ENCODE measurements at regions not wholly inside any gene's neighbourhood (a gene's known extent, or its start where the extent isn't known, plus 50 kb on each side); places are given as distances from the start of the nearest gene placed in this dataset.
"Not testable (repeated sequence)": the region's sequence is repeated elsewhere in the genome, so short reads cannot be mapped to it uniquely, and the experiment has no call there.

DNA sequence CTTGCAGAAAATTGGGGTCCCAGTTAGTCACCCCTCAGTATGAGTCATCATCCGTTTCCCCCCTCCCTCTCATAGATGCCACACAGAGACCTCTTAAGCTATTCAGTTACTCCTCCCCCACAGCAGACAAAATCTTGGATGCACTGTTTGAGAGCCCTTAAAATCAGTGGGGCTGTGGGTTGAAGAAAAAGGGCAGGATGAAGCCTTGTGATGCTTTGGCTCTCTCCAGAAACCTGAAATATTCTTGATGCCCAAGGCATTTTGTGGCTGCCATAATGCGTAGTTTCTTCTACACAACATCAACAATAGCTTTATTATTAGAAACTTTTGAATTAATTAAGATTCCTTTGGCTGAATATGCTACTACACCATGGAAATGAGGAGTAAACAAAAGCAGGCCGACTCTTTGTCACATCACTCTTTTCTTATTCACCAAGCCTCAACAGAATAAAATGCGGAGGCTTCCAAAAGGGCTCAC, 133.8 kb downstream of the MRPS30 start:
- no peak for DNase-seq (ENCODE audit: low spot score)

GRCh38 chr5:44943647-44944046, 134.9 kb downstream of the MRPS30 start:
- DNase-seq (ENCODE audit: low spot score), result no peak

DNA sequence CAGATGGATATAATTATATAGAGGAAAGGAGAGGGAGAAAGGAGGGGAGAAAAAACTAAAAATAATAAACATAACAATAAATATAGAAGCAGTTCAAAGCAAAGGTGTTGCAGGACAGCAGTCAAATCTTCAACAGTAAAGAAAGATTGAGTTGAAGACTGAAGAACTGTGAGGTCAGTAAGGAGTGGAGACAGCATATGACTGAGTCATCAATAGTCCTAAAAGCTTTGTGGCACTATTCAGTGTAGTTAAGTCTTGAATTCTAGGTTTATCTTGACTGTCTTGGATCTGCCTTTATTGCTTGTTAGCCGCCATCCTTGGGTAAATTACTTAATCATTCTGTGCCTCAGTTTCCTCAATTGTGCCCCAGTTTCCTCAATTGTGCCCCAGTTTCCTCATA, 137.0 kb downstream of the MRPS30 start:
- no peak for DNase-seq (ENCODE audit: low spot score)

DNA sequence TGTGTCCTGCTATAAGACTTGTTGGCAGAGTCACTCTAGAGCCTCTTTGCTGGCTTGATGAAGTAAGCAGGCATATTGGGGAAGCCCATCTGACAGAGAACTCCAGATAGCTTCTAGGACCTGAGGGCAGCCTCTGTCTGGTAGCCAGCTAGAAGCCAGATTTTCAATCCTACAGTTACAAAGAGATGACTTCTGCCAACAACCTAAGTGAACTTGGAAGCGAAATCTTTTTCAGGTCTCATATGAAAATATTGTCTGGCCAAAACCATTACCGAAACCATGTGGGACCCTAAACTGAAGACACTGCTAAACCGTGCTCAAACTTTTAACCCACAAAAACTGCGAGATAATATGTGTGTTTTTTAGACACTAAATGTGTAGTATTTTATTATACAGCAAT, 140.9 kb downstream of the MRPS30 start:
- no peak for DNase-seq (ENCODE audit: low spot score)

- DNase-seq (ENCODE audit: low spot score), result no peak
Measured at GRCh38 chr5:44951371-44951770, 142.6 kb downstream of the MRPS30 start.

DNA sequence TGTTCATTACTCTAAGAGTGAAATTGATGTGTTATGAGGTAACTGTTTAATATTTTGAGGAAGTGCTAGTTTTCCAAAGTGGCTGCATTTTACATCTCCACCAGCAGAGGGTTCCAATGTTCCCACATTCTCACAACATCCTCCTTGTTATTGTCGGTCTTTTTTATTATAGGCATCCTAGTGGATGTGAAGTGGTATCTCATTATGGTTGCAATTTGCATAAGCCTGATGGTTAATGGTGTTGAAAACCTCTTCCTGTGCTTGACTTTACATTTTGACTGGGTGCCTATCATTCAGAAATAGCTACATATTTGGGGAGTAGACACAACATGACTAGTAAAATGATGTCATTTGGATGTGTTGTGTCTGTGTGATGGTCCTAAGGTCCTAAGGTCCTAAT, 143.6 kb downstream of the MRPS30 start:
- peak; percentile 4 for DNase-seq (ENCODE audit: low spot score)

GRCh38 chr5:44953078-44953477, 144.3 kb downstream of the MRPS30 start:
- no peak for DNase-seq (ENCODE audit: low spot score)

- DNase-seq (ENCODE audit: low spot score), result not testable (repeated sequence)
Measured at GRCh38 chr5:44958943-44959454, 150.3 kb downstream of the MRPS30 start.

DNA sequence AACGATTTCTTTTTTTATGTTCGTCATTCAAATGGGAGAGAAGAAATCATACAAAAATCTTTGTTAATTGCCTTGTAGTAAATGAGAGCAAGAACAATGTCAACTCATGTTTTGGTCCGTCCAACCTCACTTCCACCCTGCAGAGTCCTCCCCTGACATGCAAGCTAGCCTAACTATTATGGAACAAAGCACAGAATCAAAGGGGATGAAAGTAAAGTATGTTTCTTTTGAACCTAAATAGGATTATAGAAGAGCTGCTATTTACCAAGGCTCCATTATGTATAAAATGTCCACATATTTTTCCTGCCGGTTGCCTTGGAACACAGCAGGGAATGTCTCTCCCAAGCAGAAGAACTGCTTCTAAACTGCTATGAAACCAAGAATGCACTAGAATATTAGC, 161.1 kb downstream of the MRPS30 start:
- no peak for DNase-seq (ENCODE audit: low spot score)

DNA sequence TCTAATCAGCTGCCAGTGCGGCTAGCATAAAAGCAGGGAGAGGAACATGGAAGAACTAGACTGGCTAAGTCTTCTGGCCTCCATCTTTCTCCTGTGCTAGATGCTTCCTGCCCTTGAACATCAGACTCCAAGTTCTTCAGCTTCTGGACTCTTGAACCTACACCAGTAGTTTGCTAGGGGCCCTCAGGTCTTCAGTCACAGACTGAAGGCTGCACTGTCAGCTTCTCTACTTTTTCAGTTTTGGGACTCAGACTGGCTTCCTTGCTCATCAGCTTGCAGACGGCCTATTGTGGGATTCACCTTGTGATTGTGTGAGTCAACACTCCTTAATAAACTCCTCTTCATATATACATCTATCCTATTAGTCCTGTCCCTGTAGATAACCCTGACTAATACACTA, 162.2 kb downstream of the MRPS30 start:
- not testable (repeated sequence) for DNase-seq (ENCODE audit: low spot score)

DNA sequence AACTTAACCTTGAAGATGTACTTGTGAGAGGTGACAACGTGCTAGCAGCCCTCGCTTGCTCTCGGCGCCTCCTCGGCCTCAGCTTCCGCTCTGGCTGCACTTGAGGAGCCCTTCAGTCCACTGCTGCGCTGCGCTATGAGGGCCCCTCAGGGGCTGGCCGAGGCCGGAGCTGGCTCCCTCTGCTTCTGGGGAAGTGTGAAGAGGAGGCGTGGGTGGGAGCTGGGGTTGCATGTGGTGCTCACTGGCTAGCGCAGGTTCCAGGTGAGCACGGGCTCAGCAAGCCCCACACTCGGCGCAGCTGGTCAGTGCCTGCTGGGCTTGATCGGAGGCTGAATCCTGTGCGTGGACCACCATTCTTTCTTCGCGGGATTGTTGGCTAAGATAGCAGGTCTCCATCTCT, 166.1 kb downstream of the MRPS30 start:
- no peak for DNase-seq (ENCODE audit: low spot score)

- DNase-seq (ENCODE audit: low spot score), result no peak
Measured at GRCh38 chr5:44981708-44982107, 173.0 kb downstream of the MRPS30 start.

DNA sequence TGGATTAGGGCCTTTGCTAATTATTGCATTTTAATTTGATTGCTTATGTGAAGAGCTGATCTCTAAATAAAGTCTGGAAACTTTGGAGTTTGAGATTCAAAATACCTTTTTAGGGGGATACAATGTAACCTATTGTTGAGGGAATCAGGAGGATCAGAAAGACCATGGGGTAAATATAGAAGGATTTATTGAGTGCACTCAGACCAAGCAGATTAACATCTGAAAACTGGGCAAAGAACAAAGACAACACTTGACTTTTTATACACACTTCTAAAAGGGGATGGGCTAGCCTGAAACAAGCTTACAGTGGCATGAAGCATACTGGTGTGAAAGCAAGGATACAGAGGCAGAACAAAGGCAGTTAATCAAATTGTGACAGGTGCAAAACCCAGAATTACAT, 174.3 kb downstream of the MRPS30 start:
- no peak for DNase-seq (ENCODE audit: low spot score)

DNA sequence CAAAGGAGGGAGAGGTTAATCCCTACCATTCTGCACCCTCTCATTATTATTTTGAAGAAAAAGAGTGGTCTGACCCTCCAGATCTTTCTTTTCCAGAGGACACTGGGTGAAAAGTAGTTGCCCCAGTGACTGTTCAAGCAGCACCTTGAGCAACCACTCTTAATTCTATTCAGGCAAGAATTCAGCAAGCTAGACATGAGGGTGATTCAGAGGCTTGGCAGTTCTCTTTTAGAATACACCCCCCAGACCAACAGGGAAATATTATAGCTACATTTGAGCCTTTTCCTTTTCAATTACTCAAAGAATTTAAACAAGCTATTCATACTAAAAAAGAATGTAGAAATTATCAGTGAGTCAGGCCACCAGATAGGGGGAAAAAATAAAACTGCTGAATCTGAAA, 178.3 kb downstream of the MRPS30 start:
- no peak for DNase-seq (ENCODE audit: low spot score)

GRCh38 chr5:44991693-44992092, 182.9 kb downstream of the MRPS30 start:
- DNase-seq (ENCODE audit: low spot score), result no peak

GRCh38 chr5:44993286-44993685, 184.5 kb downstream of the MRPS30 start:
- no peak for DNase-seq (ENCODE audit: low spot score)

GRCh38 chr5:44997506-44997905, 188.8 kb downstream of the MRPS30 start:
- DNase-seq (ENCODE audit: low spot score), result no peak

GRCh38 chr5:45007102-45007501, 198.4 kb downstream of the MRPS30 start:
- DNase-seq (ENCODE audit: low spot score), result not testable (repeated sequence)

GRCh38 chr5:45017568-45017967, 208.8 kb downstream of the MRPS30 start:
- no peak for DNase-seq (ENCODE audit: low spot score)

DNA sequence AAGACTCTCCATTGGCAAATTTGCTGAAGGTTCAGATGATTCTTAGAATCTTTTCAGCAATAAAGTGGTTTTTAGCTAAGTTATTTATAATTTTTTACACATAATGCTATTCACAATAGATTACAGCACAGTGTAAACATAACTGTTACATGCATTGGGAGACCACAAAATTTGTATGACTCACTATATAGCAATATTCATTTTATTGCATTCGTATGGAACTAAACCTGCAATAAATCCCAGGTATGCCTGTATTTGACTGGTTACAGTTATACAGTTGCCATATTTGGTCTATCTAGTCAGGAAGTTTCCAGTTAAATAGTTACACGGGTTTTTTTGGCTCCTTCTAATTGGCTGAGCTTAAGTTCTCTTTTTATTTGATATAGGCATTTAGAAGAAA, 220.8 kb downstream of the MRPS30 start:
- no peak for DNase-seq (ENCODE audit: low spot score)

GRCh38 chr5:45035991-45036390, 227.2 kb downstream of the MRPS30 start:
- DNase-seq (ENCODE audit: low spot score), result no peak

GRCh38 chr5:45037927-45038326, 229.2 kb downstream of the MRPS30 start:
- DNase-seq (ENCODE audit: low spot score), result no peak

GRCh38 chr5:45038366-45038987, 229.7 kb downstream of the MRPS30 start:
- no peak for DNase-seq (ENCODE audit: low spot score)

DNA sequence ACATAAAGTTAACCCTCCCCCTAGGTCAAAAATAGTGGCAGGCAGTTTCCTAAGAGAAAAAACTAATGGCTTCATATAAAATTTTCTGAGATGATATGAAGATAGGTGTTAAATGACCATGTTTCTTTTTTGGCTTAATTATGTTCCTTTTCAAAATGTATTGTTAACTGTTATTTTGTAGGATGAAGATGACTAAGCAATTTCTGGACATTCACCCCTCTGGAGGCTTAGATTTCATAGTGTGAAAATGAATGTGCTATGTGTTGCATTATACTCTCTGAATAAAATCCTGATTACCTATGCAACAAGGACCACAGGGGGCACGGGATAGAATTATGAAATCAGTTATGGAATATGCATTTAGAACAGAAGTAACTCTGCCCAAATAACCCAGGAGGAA, 233.5 kb downstream of the MRPS30 start:
- no peak for DNase-seq (ENCODE audit: low spot score)
